HepG2 (cell line): ENCODE measurements at regions not wholly inside any gene's neighbourhood (a gene's known extent, or its start where the extent isn't known, plus 50 kb on each side); places are given as distances from the start of the nearest gene placed in this dataset.

ENCODE experiments used
- CBX5 ChIP-seq: sonication (generic); formaldehyde crosslinking; IDR thresholded peaks from 2 replicates; pipeline ENCODE4 v1.4.0; 2020; ENCODE audit warnings: missing genetic modification reagents, borderline replicate concordance
- ETS1 ChIP-seq: sonication (generic); formaldehyde crosslinking; IDR thresholded peaks from 2 replicates; pipeline ENCODE4 v1.4.0; 2020; ENCODE audit warnings: missing genetic modification reagents
- ETV5 ChIP-seq: IDR thresholded peaks from 2 replicates; pipeline ENCODE4 v1.6.1; 2018; ENCODE audit warnings: missing biosample characterization, missing genetic modification reagents, inconsistent platforms, borderline replicate concordance
- HMG20A ChIP-seq: IDR thresholded peaks from 2 replicates; pipeline ENCODE4 v1.6.1; 2016; ENCODE audit warnings: borderline replicate concordance
- KLF15 ChIP-seq: sonication (generic); formaldehyde crosslinking; IDR thresholded peaks from 2 replicates; pipeline ENCODE4 v1.8.1; 2023; ENCODE audit warnings: borderline replicate concordance, mild to moderate bottlenecking, inconsistent platforms, missing genetic modification reagents, mixed read lengths
- KLF16 ChIP-seq, 2 experiments: sonication (generic) in 1 of 2; formaldehyde crosslinking in 1 of 2; IDR thresholded peaks; 2 replicates each; pipeline versions ENCODE4 v1.6.1 to v1.8.0; 2016 to 2023; ENCODE audit warnings: missing genetic modification reagents in 2 of 2, missing compliant biosample characterization in 1 of 2
- MAFK ChIP-seq, 2 experiments: IDR thresholded peaks in 1 of 2; conservative IDR thresholded peaks in 1 of 2; 2 replicates each; pipeline ENCODE4 v1.6.1; 2011; ENCODE audit warnings: improper control_type of control experiment in 2 of 2, low read length in 2 of 2
- NFKB2 ChIP-seq: sonication (generic); formaldehyde crosslinking; IDR thresholded peaks from 2 replicates; pipeline ENCODE4 v1.4.0; 2020; ENCODE audit warnings: missing genetic modification reagents, borderline replicate concordance
- RCOR2 ChIP-seq: IDR thresholded peaks from 2 replicates; pipeline ENCODE4 v1.6.1; 2016; ENCODE audit warnings: missing biosample characterization, missing genetic modification reagents
- RXRB ChIP-seq: IDR thresholded peaks from 2 replicates; pipeline ENCODE4 v1.6.1; 2016; ENCODE audit warnings: borderline replicate concordance, missing genetic modification reagents, missing compliant biosample characterization
- SALL1 ChIP-seq: sonication (generic); formaldehyde crosslinking; IDR thresholded peaks from 2 replicates; pipeline ENCODE4 v1.8.0; 2022; ENCODE audit warnings: mild to moderate bottlenecking, missing genetic modification reagents
- SP4 ChIP-seq: sonication (generic); formaldehyde crosslinking; IDR thresholded peaks from 2 replicates; pipeline ENCODE4 v1.8.1; 2023; ENCODE audit warnings: mild to moderate bottlenecking, missing genetic modification reagents
- TAF1 ChIP-seq: sonication (generic); formaldehyde crosslinking; IDR thresholded peaks from 2 replicates; pipeline ENCODE4 v1.4.0; 2020; ENCODE audit warnings: missing genetic modification reagents
- TBX2 ChIP-seq: sonication (generic); formaldehyde crosslinking; IDR thresholded peaks from 2 replicates; pipeline ENCODE4 v1.5.0; 2020; ENCODE audit warnings: missing genetic modification reagents, mild to moderate bottlenecking, borderline replicate concordance
- YEATS4 ChIP-seq: sonication (generic); formaldehyde crosslinking; IDR thresholded peaks from 2 replicates; pipeline ENCODE4 v1.4.0; 2020; ENCODE audit warnings: missing genetic modification reagents, borderline replicate concordance
- ZBTB7B ChIP-seq: sonication (generic); formaldehyde crosslinking; IDR thresholded peaks from 2 replicates; pipeline ENCODE4 v1.4.0; 2020; ENCODE audit warnings: missing genetic modification reagents
- ZBTB8A ChIP-seq: sonication (generic); formaldehyde crosslinking; IDR thresholded peaks from 2 replicates; pipeline ENCODE4 v1.4.0; 2020; ENCODE audit warnings: mild to moderate bottlenecking, low read depth, missing genetic modification reagents, borderline replicate concordance
- ZFP41 ChIP-seq: sonication (generic); formaldehyde crosslinking; IDR thresholded peaks from 2 replicates; pipeline ENCODE4 v1.4.0; 2020; ENCODE audit warnings: mild to moderate bottlenecking, missing genetic modification reagents, borderline replicate concordance
- ZNF503 ChIP-seq: sonication (generic); formaldehyde crosslinking; IDR thresholded peaks from 2 replicates; pipeline ENCODE4 v1.4.0; 2020; ENCODE audit warnings: missing genetic modification reagents
- TF ChIP-seq, protein P1 (sequence below): IDR thresholded peaks from 2 replicates; pipeline ENCODE4 v1.6.1; 2016
- TF ChIP-seq, protein P2 (sequence below): IDR thresholded peaks from 2 replicates; pipeline ENCODE4 v1.6.1; 2016; ENCODE audit warnings: low read depth
- TF ChIP-seq, protein P3 (sequence below): sonication (generic); formaldehyde crosslinking; IDR thresholded peaks from 2 replicates; pipeline ENCODE4 v1.4.0; 2020; ENCODE audit warnings: missing genetic modification reagents, mild to moderate bottlenecking, borderline replicate concordance

DNA sequence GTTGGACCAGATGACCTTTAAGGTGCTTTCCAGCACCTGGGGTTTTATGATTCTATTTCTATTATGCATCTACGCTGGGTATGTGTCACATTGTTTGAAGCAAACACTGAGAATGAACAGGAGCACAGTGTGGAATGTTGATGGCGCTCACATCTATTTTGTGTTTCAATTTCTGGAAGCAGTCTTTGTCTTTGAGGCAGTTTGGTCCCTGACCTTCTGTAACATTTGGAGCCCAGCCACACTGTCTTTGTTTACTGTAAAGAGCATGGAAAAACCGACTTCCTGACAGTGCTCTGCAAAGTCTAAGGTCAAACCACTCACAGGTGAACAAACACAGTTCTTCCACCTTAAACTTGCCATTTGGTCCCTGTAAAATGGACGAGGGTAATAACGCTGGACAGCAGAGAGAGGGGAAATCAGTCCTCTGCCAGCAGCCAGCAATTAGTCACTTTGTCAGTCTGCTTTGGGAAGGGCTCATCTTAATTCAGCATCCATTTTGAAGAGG lies 155.5 kb downstream of the PRL start (continued):
- no peak for TF ChIP-seq TAF1
- TF ChIP-seq MAFK (conservative IDR thresholded peaks at IDR 0.05 in 1 of 2, IDR thresholded peaks at IDR 0.05 in 1 of 2; ENCODE audit: low read length in 2 of 2), result no peak
- TF ChIP-seq ETV5 (CRISPR knock-in tag), result peak; percentile 80; the same call in 1 of the 2 replicates
- no peak for TF ChIP-seq CBX5 (CRISPR knock-in tag)
- peak; percentile 83; the same call in 1 of the 2 replicates for TF ChIP-seq RXRB (CRISPR knock-in tag)
- TF ChIP-seq TBX2 (CRISPR knock-in tag), result peak; percentile 56; the same call in 1 of the 2 replicates
- TF ChIP-seq ETS1 (CRISPR knock-in tag), result no peak
- TF ChIP-seq, protein P1, sequence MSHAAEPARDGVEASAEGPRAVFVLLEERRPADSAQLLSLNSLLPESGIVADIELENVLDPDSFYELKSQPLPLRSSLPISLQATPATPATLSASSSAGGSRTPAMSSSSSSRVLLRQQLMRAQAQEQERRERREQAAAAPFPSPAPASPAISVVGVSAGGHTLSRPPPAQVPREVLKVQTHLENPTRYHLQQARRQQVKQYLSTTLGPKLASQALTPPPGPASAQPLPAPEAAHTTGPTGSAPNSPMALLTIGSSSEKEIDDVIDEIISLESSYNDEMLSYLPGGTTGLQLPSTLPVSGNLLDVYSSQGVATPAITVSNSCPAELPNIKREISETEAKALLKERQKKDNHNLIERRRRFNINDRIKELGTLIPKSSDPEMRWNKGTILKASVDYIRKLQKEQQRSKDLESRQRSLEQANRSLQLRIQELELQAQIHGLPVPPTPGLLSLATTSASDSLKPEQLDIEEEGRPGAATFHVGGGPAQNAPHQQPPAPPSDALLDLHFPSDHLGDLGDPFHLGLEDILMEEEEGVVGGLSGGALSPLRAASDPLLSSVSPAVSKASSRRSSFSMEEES (CRISPR knock-in tag), result peak; percentile 15; the same call in 1 of the 2 replicates
- TF ChIP-seq ZFP41, result no peak
- no peak for TF ChIP-seq ZBTB8A (CRISPR knock-in tag)
- TF ChIP-seq RCOR2 (CRISPR knock-in tag), result peak; percentile 56; the same call in 1 of the 2 replicates
- TF ChIP-seq ZNF503, result no peak
- TF ChIP-seq, protein P2, sequence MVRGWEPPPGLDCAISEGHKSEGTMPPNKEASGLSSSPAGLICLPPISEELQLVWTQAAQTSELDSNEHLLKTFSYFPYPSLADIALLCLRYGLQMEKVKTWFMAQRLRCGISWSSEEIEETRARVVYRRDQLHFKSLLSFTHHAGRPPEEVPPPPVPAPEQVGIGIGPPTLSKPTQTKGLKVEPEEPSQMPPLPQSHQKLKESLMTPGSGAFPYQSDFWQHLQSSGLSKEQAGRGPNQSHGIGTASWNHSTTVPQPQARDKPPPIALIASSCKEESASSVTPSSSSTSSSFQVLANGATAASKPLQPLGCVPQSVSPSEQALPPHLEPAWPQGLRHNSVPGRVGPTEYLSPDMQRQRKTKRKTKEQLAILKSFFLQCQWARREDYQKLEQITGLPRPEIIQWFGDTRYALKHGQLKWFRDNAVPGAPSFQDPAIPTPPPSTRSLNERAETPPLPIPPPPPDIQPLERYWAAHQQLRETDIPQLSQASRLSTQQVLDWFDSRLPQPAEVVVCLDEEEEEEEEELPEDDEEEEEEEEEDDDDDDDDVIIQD (CRISPR knock-in tag), result peak; percentile 40; the same call in 1 of the 2 replicates
- TF ChIP-seq, protein P3, sequence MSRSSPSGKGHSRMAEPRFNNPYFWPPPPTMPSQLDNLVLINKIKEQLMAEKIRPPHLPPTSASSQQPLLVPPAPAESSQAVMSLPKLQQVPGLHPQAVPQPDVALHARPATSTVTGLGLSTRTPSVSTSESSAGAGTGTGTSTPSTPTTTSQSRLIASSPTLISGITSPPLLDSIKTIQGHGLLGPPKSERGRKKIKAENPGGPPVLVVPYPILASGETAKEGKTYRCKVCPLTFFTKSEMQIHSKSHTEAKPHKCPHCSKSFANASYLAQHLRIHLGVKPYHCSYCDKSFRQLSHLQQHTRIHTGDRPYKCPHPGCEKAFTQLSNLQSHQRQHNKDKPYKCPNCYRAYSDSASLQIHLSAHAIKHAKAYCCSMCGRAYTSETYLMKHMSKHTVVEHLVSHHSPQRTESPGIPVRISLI (CRISPR knock-in tag), result no peak
- peak; percentile 66 for TF ChIP-seq SALL1
- no peak for TF ChIP-seq SP4
- TF ChIP-seq KLF15, result no peak
- TF ChIP-seq YEATS4 (CRISPR knock-in tag), result no peak
- TF ChIP-seq KLF16 (CRISPR knock-in tag; IDR thresholded peaks at IDR 0.05), result no peak
- TF ChIP-seq NFKB2 (CRISPR knock-in tag), result no peak
- TF ChIP-seq HMG20A (CRISPR knock-in tag), result peak; percentile 77; the same call in 1 of the 2 replicates
- 0 out of 2 replicates have a peak, but pooled peaks have one; percentile 35 for TF ChIP-seq ZBTB7B
